H1 (cell line): ENCODE measurements at regions not wholly inside any gene's neighbourhood (a gene's known extent, or its start where the extent isn't known, plus 50 kb on each side); places are given as distances from the start of the nearest gene placed in this dataset.

Experiments used
- CEBPB ChIP-seq: IDR thresholded peaks from 2 replicates; pipeline ENCODE4 v1.6.1; 2012; ENCODE audit warnings: low read depth, low read length
- CREB1 ChIP-seq: IDR thresholded peaks from 2 replicates; pipeline ENCODE4 v1.6.1; 2012; ENCODE audit warnings: inconsistent platforms
- CTCF ChIP-seq, 3 experiments: IDR thresholded peaks; 1 replicate in 2 of 3; 2 replicates in 1 of 3; pipeline versions ENCODE4 v1.5.1 to v1.6.1; 2011; ENCODE audit warnings: low read length in 3 of 3, mild to moderate bottlenecking in 3 of 3, inconsistent platforms in 2 of 3, low read depth in 1 of 3, moderate library complexity in 1 of 3; ENCODE audit not compliant: insufficient read depth in 1 of 3; ENCODE audit errors: control extremely low read depth in 1 of 3
- EP300 ChIP-seq, 2 experiments: IDR thresholded peaks; 1 replicate in 1 of 2; 2 replicates in 1 of 2; pipeline ENCODE4 v1.6.1; 2011 to 2012; ENCODE audit warnings: low read depth in 2 of 2, low read length in 2 of 2, mild to moderate bottlenecking in 2 of 2, borderline replicate concordance in 1 of 2, inconsistent platforms in 1 of 2, moderate library complexity in 1 of 2
- EZH2 ChIP-seq: fragments of 200-600 bp; sonication (generic); IDR thresholded peaks from 2 replicates; pipeline ENCODE4 v1.7.1; 2012; ENCODE audit warnings: low read depth, mild to moderate bottlenecking, moderate library complexity, low read length, inconsistent platforms; ENCODE audit not compliant: severe bottlenecking
- HDAC2 ChIP-seq, 2 experiments: fragments of 300-600 bp in 1 of 2; sonication (generic) in 1 of 2; IDR thresholded peaks; 2 replicates each; pipeline ENCODE4 v1.6.1; 2011 to 2012; ENCODE audit warnings: low read depth in 2 of 2, low read length in 2 of 2, mild to moderate bottlenecking in 2 of 2, moderate library complexity in 2 of 2, borderline replicate concordance in 1 of 2, inconsistent platforms in 1 of 2
- HDAC6 ChIP-seq: IDR thresholded peaks from one replicate; pipeline ENCODE4 v1.7.1; 2012; ENCODE audit warnings: low read depth, mild to moderate bottlenecking, inconsistent platforms, low read length, moderate library complexity
- NRF1 ChIP-seq: IDR thresholded peaks from 2 replicates; pipeline ENCODE4 v1.6.1; 2011; ENCODE audit warnings: mild to moderate bottlenecking, low read depth, low read length, improper control_type of control experiment
- POLR2A ChIP-seq, 2 experiments: IDR thresholded peaks; 1 replicate in 1 of 2; 2 replicates in 1 of 2; pipeline ENCODE4 v1.6.1; 2011; ENCODE audit warnings: low read depth in 2 of 2, low read length in 2 of 2, mild to moderate bottlenecking in 2 of 2; ENCODE audit errors: control extremely low read depth in 1 of 2
- POLR2AphosphoS5 ChIP-seq: IDR thresholded peaks from 2 replicates; pipeline ENCODE4 v1.6.1; 2011; ENCODE audit warnings: low read depth, low read length

- TF ChIP-seq EZH2 (no peak), EP300 (IDR thresholded peaks at IDR 0.05; ENCODE audit: borderline replicate concordance in 1 of 2, low read depth in 2 of 2, low read length in 2 of 2) (no peak), CEBPB (no peak), CREB1 (no peak), CTCF (IDR thresholded peaks at IDR 0.05; ENCODE audit: control extremely low read depth in 1 of 3, insufficient read depth in 1 of 3, low read depth in 1 of 3, low read length in 3 of 3) (no peak), POLR2A (IDR thresholded peaks at IDR 0.05; ENCODE audit: control extremely low read depth in 1 of 2, low read depth in 2 of 2, low read length in 2 of 2) (no peak), NRF1 (no peak), HDAC2 (IDR thresholded peaks at IDR 0.05; ENCODE audit: borderline replicate concordance in 1 of 2, low read depth in 2 of 2, low read length in 2 of 2) (no peak), POLR2AphosphoS5 (no peak), HDAC6 (no peak)
These were observed 243.2 kb downstream of the CRPPA start for GRCh38 chr7:16178092-16178491.
